Nephron progenitor cell (in vitro differentiated cells): ENCODE measurements at regions not wholly inside any gene's neighbourhood (a gene's known extent, or its start where the extent isn't known, plus 50 kb on each side); places are given as distances from the start of the nearest gene placed in this dataset.
"Not testable (repeated sequence)": the region's sequence is repeated elsewhere in the genome, so short reads cannot be mapped to it uniquely, and the experiment has no call there.

Source experiments
- DNase-seq: peaks from one replicate; pipeline ENCODE4 v3.0.0; 2021
- H3K27ac Mint-ChIP-seq: 2 replicates; pipeline ENCODE4 v1.8.0; 2021; ENCODE audit warnings: mild to moderate bottlenecking, moderate library complexity, mixed read lengths
- H3K27me3 Mint-ChIP-seq: 2 replicates; pipeline ENCODE4 v1.8.0; 2021; ENCODE audit warnings: mild to moderate bottlenecking, low read depth, mixed read lengths; ENCODE audit not compliant: poor library complexity
- H3K36me3 Mint-ChIP-seq: 2 replicates; pipeline ENCODE4 v1.8.0; 2021; ENCODE audit warnings: low read depth, mixed read lengths
- H3K4me1 Mint-ChIP-seq: 2 replicates; pipeline ENCODE4 v1.8.0; 2021; ENCODE audit warnings: mixed read lengths
- H3K4me3 Mint-ChIP-seq: 2 replicates; pipeline ENCODE4 v1.8.0; 2021; ENCODE audit warnings: mild to moderate bottlenecking, moderate library complexity, mixed read lengths
- H3K9me3 Mint-ChIP-seq: 2 replicates; pipeline ENCODE4 v1.8.0; 2021; ENCODE audit warnings: mild to moderate bottlenecking, moderate library complexity, mixed read lengths
- TF ChIP-seq, protein P1 (sequence below): fragments of 200-600 bp; sonication (generic); IDR thresholded peaks from 2 replicates; pipeline ENCODE4 v1.5.0; 2021; ENCODE audit warnings: antibody characterized with exemption

DNA sequence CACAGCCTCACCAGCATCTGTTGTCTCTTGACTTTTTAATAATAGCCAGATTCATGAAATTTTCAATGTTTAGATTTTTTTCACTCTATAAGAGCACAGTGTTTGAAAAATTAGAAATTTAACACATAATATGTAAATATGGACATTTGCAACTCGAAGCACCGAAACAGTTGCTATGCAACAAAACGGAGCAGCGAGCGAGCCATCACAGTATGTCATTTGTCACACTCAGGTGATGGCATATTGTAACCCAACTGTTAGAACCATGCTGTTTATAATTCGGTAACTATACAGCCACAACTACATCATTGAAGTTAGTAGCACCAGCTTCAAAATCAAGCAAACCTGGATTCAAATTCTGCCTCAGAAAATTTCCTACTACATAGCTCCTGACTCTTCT, 410.8 kb downstream of the NPIPA8 start:
- no peak overlapping the region for H3K27ac Mint-ChIP-seq
- H3K4me1 Mint-ChIP-seq, result peaks cover 12% of the 10 kb centered on the region

DNA sequence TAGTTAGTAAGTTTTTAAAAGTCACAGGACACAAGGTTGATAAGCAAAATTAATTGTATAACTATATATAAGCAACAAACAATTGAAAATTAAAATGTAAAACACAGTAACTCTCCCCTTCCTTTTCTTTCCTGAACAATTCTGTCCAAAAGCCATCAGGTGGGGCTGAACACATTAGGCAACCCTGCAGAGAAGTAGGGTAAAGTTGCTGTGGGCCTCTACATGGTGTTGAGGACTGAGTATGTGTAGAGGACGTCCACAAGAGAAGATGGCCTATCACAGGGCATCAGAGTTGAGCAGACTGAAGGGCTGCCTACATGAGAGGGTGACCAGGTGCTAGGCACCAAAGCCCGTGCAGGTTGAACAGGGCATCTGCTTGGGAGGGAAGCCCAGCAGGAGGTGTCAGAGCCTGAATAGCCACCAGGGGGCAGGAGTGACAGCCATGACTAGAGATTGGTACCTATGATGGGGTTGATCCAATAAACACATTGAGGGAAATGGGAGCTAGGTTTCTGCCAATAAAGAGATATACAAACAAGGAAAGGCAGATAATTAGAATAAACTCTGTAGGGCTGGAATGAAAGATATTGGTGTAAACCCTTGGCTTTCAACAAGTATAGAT, 415.1 kb downstream of the NPIPA8 start:
- no peak overlapping the region for H3K27ac Mint-ChIP-seq
- H3K4me3 Mint-ChIP-seq, result no peak overlapping the region
- DNase-seq, result peak; percentile 15
- TF ChIP-seq, protein P1, sequence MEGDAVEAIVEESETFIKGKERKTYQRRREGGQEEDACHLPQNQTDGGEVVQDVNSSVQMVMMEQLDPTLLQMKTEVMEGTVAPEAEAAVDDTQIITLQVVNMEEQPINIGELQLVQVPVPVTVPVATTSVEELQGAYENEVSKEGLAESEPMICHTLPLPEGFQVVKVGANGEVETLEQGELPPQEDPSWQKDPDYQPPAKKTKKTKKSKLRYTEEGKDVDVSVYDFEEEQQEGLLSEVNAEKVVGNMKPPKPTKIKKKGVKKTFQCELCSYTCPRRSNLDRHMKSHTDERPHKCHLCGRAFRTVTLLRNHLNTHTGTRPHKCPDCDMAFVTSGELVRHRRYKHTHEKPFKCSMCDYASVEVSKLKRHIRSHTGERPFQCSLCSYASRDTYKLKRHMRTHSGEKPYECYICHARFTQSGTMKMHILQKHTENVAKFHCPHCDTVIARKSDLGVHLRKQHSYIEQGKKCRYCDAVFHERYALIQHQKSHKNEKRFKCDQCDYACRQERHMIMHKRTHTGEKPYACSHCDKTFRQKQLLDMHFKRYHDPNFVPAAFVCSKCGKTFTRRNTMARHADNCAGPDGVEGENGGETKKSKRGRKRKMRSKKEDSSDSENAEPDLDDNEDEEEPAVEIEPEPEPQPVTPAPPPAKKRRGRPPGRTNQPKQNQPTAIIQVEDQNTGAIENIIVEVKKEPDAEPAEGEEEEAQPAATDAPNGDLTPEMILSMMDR, result peak; percentile 11
- peaks cover 5% of the 10 kb centered on the region for H3K4me1 Mint-ChIP-seq
- peaks cover 74% of the 10 kb centered on the region for H3K9me3 Mint-ChIP-seq
- H3K27me3 Mint-ChIP-seq, result no peaks in the 10 kb centered on the region
- H3K36me3 Mint-ChIP-seq, result peaks cover 6% of the 10 kb centered on the region

More for the DNA sequence above, 410.8 kb downstream of the NPIPA8 start:
- TF ChIP-seq, protein P1, result no peak
- DNase-seq, result no peak
- peaks cover 39% of the 10 kb centered on the region for H3K9me3 Mint-ChIP-seq
- no peaks in the 10 kb centered on the region for H3K36me3 Mint-ChIP-seq
- no peaks in the 10 kb centered on the region for H3K27me3 Mint-ChIP-seq
- no peak overlapping the region for H3K4me3 Mint-ChIP-seq

DNA sequence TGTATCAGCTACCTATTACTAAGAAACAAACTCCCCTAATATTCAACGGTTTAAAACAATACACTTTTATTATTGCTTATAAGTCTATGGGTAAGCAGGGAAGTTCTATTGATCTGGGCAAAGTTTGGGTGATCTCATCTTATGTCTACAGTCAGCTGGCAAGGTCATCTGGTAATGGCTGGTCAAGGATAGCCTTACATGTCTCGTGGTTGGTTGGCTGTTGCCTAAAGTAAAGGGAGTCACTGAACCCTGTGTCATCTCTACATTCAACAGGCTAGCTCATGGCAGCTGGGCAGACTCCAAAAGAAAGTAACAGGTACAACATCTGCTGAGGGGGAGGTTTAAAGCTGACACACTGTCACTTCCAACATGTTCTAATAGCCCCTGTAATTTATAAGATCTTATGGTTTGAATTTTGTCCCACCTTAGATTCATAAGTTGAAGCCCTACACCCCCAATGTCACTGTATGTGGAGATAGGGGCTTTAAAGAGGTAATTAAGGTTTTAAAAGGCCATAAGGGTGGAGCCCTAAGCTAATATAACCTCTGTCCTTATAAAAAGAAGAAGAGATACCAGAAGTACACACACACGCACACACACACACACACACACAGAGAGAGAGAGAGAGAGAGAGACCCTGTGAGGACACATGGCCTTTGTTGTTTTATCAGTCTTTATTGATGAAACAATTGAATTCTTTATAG, 419.1 kb downstream of the NPIPA8 start:
- Mint-ChIP-seq H3K27ac (no peak overlapping the region), H3K36me3 (peaks cover 6% of the 10 kb centered on the region), H3K9me3 (peaks cover 65% of the 10 kb centered on the region), H3K4me1 (no peaks in the 10 kb centered on the region), H3K27me3 (no peaks in the 10 kb centered on the region), H3K4me3 (no peak overlapping the region)
- TF ChIP-seq, protein P1, result no peak
- no peak for DNase-seq

DNA sequence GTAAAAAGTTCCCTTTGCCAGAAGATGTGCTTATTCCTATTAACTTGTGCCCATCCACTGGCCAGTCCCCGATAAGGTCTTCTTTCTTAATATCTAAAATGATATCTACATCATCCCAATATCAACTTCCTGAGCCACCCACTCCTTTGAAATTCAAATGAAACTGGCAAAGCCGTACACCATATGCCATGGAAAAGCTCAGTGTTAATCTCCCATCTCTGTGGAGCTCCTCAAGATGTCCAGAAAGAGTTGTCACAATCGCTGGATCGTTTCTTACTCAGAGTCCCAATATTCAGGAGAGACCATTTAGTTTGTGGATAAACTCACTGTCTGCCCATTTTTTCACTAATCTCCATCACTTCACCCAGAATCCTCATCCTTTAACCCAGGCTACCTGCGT, 420.7 kb downstream of the NPIPA8 start:
- DNase-seq, result no peak
- Mint-ChIP-seq H3K27ac (no peak overlapping the region), H3K27me3 (no peaks in the 10 kb centered on the region), H3K9me3 (peaks cover 61% of the 10 kb centered on the region), H3K4me3 (no peak overlapping the region), H3K4me1 (no peaks in the 10 kb centered on the region), H3K36me3 (peaks cover 6% of the 10 kb centered on the region)
- TF ChIP-seq, protein P1, result no peak

DNA sequence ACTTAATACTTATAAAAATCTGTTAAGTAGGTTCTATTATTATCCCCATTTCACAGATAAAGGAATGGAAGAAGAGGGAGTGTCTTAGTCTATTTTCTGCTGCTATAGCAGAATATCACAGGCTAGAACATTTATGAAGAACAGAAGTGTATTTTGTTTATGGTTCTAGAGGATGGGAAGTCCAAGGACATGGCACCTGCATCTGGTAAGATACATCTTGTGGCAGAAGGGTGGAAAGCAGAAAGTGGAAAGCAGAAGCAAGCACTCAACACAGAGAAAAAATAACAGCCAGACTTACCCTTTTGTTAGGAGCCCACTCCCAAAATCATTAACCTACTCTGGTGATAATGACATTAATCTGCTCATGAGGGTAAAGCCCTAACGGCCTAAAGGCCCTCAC, 422.4 kb downstream of the NPIPA8 start:
- H3K4me1 Mint-ChIP-seq, result no peaks in the 10 kb centered on the region
- peaks cover 3% of the 10 kb centered on the region for H3K36me3 Mint-ChIP-seq
- H3K4me3 Mint-ChIP-seq, result no peak overlapping the region
- TF ChIP-seq, protein P1, result no peak
- H3K27ac Mint-ChIP-seq, result no peak overlapping the region
- H3K9me3 Mint-ChIP-seq, result peaks cover 51% of the 10 kb centered on the region
- H3K27me3 Mint-ChIP-seq, result no peaks in the 10 kb centered on the region
- no peak for DNase-seq

DNA sequence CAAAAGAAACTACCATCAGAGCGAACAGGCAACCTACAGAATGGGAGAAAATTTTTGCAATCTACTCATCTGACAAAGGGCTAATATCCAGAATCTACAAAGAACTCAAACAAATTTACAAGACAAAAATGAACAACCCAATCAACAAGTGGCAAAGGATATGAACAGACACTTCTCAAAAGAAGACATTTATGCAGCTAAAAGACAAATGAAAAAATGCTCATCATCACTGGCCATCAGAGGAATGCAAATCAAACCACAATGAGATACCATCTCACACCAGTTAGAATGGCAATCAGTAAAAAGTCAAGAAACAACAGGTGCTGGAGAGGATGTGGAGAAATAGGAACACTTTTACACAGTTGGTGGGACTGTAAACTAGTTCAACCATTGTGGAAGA, 425.0 kb downstream of the NPIPA8 start:
- peaks cover 55% of the 10 kb centered on the region for H3K9me3 Mint-ChIP-seq
- not testable (repeated sequence) for H3K36me3 Mint-ChIP-seq, H3K27ac Mint-ChIP-seq, H3K4me1 Mint-ChIP-seq, H3K27me3 Mint-ChIP-seq, DNase-seq, H3K4me3 Mint-ChIP-seq

DNA sequence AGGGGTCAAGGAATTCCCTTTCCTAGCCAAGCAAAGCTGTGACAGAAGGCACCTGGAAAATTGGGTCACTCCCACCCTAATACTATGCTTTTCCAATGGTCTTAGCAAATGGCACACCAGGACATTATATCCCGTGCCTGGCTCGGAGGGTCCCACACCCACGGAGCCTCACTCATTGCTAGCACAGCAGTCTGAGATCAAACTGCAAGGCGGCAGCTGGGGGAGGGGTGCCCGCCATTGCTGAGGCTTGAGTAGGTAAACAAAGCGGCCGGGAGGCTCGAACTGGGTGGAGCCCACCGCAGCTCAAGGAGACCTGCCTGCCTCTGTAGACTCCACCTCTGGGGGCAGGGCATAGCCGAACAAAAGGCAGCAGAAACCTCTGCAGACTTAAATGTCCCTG, 429.9 kb downstream of the NPIPA8 start:
- not testable (repeated sequence) for H3K4me3 Mint-ChIP-seq, DNase-seq
- H3K36me3 Mint-ChIP-seq, result peaks cover 11% of the 10 kb centered on the region

More for the DNA sequence above, 429.9 kb downstream of the NPIPA8 start:
- not testable (repeated sequence) for H3K4me1 Mint-ChIP-seq, H3K27ac Mint-ChIP-seq
- Mint-ChIP-seq H3K27me3 (peaks cover 11% of the 10 kb centered on the region), H3K9me3 (peaks cover 57% of the 10 kb centered on the region)
